ENCODE measurements at regions not wholly inside any gene's neighbourhood (a gene's known extent, or its start where the extent isn't known, plus 50 kb on each side); places are given as distances from the start of the nearest gene placed in this dataset.

DNA sequence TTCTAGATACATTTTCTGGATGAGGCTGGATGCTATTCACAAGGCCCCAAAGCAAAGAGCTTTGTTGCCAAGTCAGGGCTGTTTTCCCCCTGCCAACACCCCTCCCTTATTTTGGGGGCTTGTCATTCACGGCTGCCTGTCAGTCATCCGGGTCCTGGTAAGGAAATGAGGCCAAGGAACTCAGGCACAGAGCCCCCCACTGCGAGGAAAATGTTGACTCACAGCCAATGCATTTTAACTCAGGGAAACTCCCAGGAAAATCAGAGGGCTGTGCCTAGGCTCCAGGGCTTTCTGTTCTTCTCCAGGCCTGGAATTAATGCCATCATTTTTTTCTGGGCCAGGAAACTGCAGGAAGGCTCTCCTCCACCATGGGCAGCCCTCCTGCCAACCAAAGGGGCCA is 241.1 kb downstream of the SMAD2 start:
- in situ Hi-C loops (cut with HindIII; ENCODE audit: low sequenced_read_pairs) = no loop called here
- TF ChIP-seq, protein P1, sequence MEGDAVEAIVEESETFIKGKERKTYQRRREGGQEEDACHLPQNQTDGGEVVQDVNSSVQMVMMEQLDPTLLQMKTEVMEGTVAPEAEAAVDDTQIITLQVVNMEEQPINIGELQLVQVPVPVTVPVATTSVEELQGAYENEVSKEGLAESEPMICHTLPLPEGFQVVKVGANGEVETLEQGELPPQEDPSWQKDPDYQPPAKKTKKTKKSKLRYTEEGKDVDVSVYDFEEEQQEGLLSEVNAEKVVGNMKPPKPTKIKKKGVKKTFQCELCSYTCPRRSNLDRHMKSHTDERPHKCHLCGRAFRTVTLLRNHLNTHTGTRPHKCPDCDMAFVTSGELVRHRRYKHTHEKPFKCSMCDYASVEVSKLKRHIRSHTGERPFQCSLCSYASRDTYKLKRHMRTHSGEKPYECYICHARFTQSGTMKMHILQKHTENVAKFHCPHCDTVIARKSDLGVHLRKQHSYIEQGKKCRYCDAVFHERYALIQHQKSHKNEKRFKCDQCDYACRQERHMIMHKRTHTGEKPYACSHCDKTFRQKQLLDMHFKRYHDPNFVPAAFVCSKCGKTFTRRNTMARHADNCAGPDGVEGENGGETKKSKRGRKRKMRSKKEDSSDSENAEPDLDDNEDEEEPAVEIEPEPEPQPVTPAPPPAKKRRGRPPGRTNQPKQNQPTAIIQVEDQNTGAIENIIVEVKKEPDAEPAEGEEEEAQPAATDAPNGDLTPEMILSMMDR (IDR thresholded peaks at IDR 0.05; ENCODE audit: low read depth, low read length, missing control alignments) = no peak
- no peak for DNase-seq (ENCODE audit: low read depth)
- H3K4me3 ChIP-seq (ENCODE audit: low read depth, low read length) = no peak overlapping the region

DNA sequence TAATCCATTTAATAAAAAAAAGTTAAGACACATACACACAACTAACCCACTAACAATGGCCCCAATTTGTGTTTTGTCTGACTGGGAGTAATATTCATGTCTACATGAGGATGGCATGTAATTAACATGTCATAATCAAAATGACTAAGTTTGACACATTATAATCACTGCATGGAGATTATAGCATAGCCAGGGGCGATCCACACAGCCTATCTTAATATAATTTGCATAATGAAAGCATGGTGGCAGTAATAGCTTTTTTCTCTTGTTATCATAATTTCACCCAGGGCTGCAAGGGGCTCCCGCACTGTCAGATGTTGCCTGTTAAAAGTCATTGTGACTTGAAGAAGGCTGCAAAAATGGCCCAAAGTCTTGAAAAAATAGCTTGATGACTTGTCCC is 243.7 kb downstream of the SMAD2 start:
- TF ChIP-seq, protein P1 (IDR thresholded peaks at IDR 0.05; ENCODE audit: low read depth, low read length, missing control alignments) = no peak
- no peak for DNase-seq (ENCODE audit: low read depth)
- in situ Hi-C loops (cut with HindIII; ENCODE audit: low sequenced_read_pairs) = no loop called here
- no peak overlapping the region for H3K4me3 ChIP-seq (ENCODE audit: low read depth, low read length)

DNA sequence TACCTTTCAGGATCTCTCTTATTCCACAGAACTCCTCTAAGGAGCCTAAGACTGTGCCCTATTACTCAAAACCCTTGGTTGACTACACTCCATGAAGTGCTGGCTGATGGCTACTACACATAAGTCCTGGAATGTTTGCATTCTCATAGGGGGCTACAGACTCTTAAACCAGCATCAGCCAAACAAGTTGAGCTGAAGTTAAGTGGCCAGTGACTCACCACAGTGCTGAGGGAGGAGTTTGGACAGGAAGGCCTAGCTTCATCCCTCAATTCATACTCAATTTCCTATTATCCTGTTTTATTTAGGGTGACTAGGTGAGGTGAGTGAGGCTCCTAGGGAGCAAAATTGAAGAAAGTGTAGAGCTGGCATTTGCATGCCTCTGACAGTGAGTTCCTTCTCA is 246.7 kb downstream of the SMAD2 start:
- no peak overlapping the region for H3K4me3 ChIP-seq (ENCODE audit: low read depth, low read length)
- TF ChIP-seq, protein P1 (IDR thresholded peaks at IDR 0.05; ENCODE audit: low read depth, low read length, missing control alignments) = no peak
- in situ Hi-C loops (cut with HindIII; ENCODE audit: low sequenced_read_pairs) = no loop called here
- no peak for DNase-seq (ENCODE audit: low read depth)

DNA sequence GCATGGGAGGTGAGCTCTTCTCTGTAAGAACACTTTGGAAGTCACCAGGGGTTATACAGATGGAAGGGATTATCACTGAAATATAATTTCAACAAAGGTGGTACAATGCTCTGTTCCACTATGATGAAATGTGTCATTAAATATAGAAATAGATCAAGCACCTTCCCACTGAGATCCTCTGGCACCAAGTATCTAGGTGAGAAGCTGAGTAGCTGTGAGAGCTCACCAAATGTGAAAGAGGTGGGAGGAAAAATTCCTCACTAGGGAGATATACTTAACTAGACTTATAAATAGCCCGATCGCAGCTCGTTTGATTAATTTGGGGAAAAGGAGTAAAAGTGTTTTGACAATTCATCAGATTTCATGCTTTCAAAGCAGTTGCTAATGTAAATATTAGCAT is 247.6 kb downstream of the SMAD2 start:
- TF ChIP-seq, protein P1 (IDR thresholded peaks at IDR 0.05; ENCODE audit: low read depth, low read length, missing control alignments) = no peak
- H3K4me3 ChIP-seq (ENCODE audit: low read depth, low read length) = no peak overlapping the region
- in situ Hi-C loops (cut with HindIII; ENCODE audit: low sequenced_read_pairs) = no loop called here
- DNase-seq (ENCODE audit: low read depth) = no peak

DNA sequence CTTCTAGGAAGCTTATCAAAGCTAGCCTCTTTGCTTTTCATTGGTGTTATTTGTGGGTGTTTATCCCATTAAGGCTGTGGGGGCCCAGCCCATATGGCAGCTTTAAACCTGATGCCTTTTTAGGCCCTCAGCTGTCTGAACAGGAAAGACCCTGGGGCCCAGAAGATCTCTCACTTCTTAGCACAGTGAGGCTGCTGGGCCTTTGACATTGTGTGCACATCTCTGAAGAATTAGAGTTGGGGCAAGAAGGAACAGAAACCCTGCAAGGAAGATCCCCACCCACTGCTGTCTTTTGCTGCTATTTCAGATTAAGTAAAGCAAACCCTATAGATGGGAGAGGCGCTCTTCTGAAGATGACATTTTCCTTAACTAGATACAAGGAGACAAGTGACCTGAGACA is 250.0 kb downstream of the SMAD2 start:
- TF ChIP-seq, protein P1 (IDR thresholded peaks at IDR 0.05; ENCODE audit: low read depth, low read length, missing control alignments) = no peak
- H3K4me3 ChIP-seq (ENCODE audit: low read depth, low read length) = no peak overlapping the region
- DNase-seq (ENCODE audit: low read depth) = no peak
- in situ Hi-C loops (cut with HindIII; ENCODE audit: low sequenced_read_pairs) = no loop called here

DNA sequence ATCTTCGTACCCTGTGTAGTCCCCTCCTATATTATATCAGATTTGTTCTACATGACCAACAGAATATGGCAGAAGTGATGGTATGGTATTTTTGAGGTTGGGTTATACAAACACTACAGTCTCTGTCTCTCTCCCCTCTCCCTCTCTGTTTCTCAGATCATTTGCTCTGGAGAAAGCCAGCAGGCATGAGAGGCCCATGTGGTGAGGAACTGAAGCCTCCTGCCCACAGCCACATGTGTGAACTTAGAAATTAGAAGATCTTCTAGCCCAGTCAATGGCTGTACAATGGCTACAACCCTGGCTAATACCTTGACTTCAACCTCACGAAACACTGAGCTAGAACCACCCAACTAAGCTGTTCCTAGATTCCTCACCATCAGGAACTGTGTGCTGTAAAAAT is 250.6 kb downstream of the SMAD2 start:
- TF ChIP-seq, protein P1 (IDR thresholded peaks at IDR 0.05; ENCODE audit: low read depth, low read length, missing control alignments) = no peak
- in situ Hi-C loops (cut with HindIII; ENCODE audit: low sequenced_read_pairs) = no loop called here
- DNase-seq (ENCODE audit: low read depth) = no peak
- H3K4me3 ChIP-seq (ENCODE audit: low read depth, low read length) = no peak overlapping the region

DNA sequence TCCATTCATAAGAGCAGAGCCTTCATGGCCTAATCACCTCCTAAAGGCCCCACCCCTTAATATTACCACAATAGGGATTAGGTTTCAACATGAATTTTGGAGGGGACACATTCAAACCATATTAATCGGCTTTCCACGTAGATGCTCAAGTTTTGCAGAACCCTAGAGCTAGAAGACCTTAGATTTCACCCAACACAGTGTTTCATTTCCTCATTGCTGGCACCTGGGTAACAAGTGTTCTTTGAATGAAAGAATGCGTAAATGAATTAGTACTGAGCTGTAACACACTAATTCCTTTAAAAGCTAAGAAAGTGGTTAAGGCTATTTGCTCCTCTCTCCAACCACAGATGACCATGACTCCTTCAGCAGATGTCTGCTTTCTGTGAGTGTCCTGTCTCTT is 252.5 kb downstream of the SMAD2 start:
- no peak overlapping the region for H3K4me3 ChIP-seq (ENCODE audit: low read depth, low read length)

More for the DNA sequence above, 252.5 kb downstream of the SMAD2 start:
- in situ Hi-C loops (cut with HindIII; ENCODE audit: low sequenced_read_pairs) = no loop called here
- no peak for DNase-seq (ENCODE audit: low read depth)
- TF ChIP-seq, protein P1 (IDR thresholded peaks at IDR 0.05; ENCODE audit: low read depth, low read length, missing control alignments) = no peak

Measured in astrocyte of the cerebellum (primary cell).